CD14-positive monocyte (primary cell): ENCODE measurements at regions not wholly inside any gene's neighbourhood (a gene's known extent, or its start where the extent isn't known, plus 50 kb on each side); places are given as distances from the start of the nearest gene placed in this dataset.

Experiments used
- DNase-seq, 3 donors: peaks; one replicate each; pipeline ENCODE4 v3.0.0-alpha.2; 2011 to 2022
- H2AFZ ChIP-seq: 2 replicates; pipeline ENCODE4 v1.6.0; 2012; ENCODE audit warnings: mild to moderate bottlenecking, low read depth, low read length, inconsistent platforms; ENCODE audit not compliant: insufficient read depth, poor library complexity, severe bottlenecking
- H3K27ac ChIP-seq, 2 donors: 1 replicate in 1 of 2; 2 replicates in 1 of 2; pipeline ENCODE4 v1.5.1; 2012 to 2013; ENCODE audit warnings: low read length in 2 of 2, control low read depth in 1 of 2, inconsistent platforms in 1 of 2, low read depth in 1 of 2, mild to moderate bottlenecking in 1 of 2
- H3K27me3 ChIP-seq, 2 donors: one replicate each; pipeline versions ENCODE4 v1.6.0 to v1.6.1; 2011 to 2013; ENCODE audit warnings: low read length in 2 of 2; ENCODE audit not compliant: control insufficient read depth in 2 of 2, insufficient read depth in 2 of 2
- H3K36me3 ChIP-seq, 2 donors: replicated peaks in 1 of 2; 1 replicate in 1 of 2; 2 replicates in 1 of 2; pipeline versions ENCODE4 v1.5.1 to v1.6.1; 2012 to 2013; ENCODE audit warnings: low read length in 2 of 2, control low read depth in 1 of 2, inconsistent platforms in 1 of 2, mild to moderate bottlenecking in 1 of 2; ENCODE audit not compliant: insufficient read depth in 2 of 2, control insufficient read depth in 1 of 2
- H3K4me1 ChIP-seq, 2 donors: 1 replicate in 1 of 2; 2 replicates in 1 of 2; pipeline versions ENCODE4 v1.5.1 to v1.6.1; 2012 to 2013; ENCODE audit warnings: low read length in 2 of 2, control low read depth in 1 of 2, inconsistent platforms in 1 of 2, mild to moderate bottlenecking in 1 of 2, moderate library complexity in 1 of 2; ENCODE audit not compliant: insufficient read depth in 2 of 2, control insufficient read depth in 1 of 2
- H3K4me2 ChIP-seq: replicated peaks from 2 replicates; pipeline ENCODE3; 2012; ENCODE audit warnings: low read length, moderate library complexity, mild to moderate bottlenecking; ENCODE audit not compliant: poor library complexity, severe bottlenecking; ENCODE audit errors: extremely low read depth
- H3K4me3 ChIP-seq, 3 experiments: fragments of 200-600 bp in 1 of 3; sonication (generic) in 1 of 3; replicated peaks in 1 of 3; 1 replicate in 2 of 3; 2 replicates in 1 of 3; pipeline ENCODE4 v1.5.1; 2011 to 2013; ENCODE audit warnings: low read length in 3 of 3, mild to moderate bottlenecking in 3 of 3, control low read depth in 2 of 3, low read depth in 2 of 3, inconsistent platforms in 1 of 3, moderate library complexity in 1 of 3
- H3K79me2 ChIP-seq: 2 replicates; pipeline ENCODE4 v1.6.0; 2012; ENCODE audit warnings: mild to moderate bottlenecking, control low read depth, inconsistent platforms, low read length, moderate library complexity; ENCODE audit not compliant: insufficient read depth
- H3K9ac ChIP-seq: 2 replicates; pipeline ENCODE4 v1.6.0; 2017; ENCODE audit warnings: low read length, mild to moderate bottlenecking; ENCODE audit not compliant: insufficient read depth, poor library complexity, severe bottlenecking
- H3K9me3 ChIP-seq, 2 donors: replicated peaks in 1 of 2; 1 replicate in 1 of 2; 2 replicates in 1 of 2; pipeline versions ENCODE4 v1.5.1 to v1.6.1; 2012 to 2013; ENCODE audit warnings: low read length in 2 of 2, control low read depth in 1 of 2; ENCODE audit not compliant: control insufficient read depth in 1 of 2, insufficient read depth in 1 of 2
- H4K20me1 ChIP-seq: 2 replicates; pipeline ENCODE4 v1.6.0; 2012; ENCODE audit warnings: mild to moderate bottlenecking, low read length, control low read depth, moderate library complexity; ENCODE audit not compliant: insufficient read depth
- H3K27ac Mint-ChIP-seq, 7 donors: one replicate each; pipeline ENCODE4 v1.8.0; 2020; ENCODE audit warnings: mild to moderate bottlenecking in 7 of 7, mixed read lengths in 7 of 7, moderate library complexity in 6 of 7, inconsistent platforms in 2 of 7
- H3K27me3 Mint-ChIP-seq, 3 donors: one replicate each; pipeline ENCODE4 v1.8.0; 2021 to 2022; ENCODE audit warnings: low read depth in 3 of 3, mild to moderate bottlenecking in 3 of 3, mixed read lengths in 3 of 3, moderate library complexity in 3 of 3, inconsistent platforms in 1 of 3
- H3K36me3 Mint-ChIP-seq, 2 donors: one replicate each; pipeline ENCODE4 v1.8.0; 2020; ENCODE audit warnings: mixed read lengths in 2 of 2, inconsistent platforms in 1 of 2, mild to moderate bottlenecking in 1 of 2
- H3K4me1 Mint-ChIP-seq: one replicate; pipeline ENCODE4 v1.8.0; 2020; ENCODE audit warnings: mild to moderate bottlenecking, mixed read lengths
- H3K4me3 Mint-ChIP-seq, 2 donors: one replicate each; pipeline ENCODE4 v1.8.0; 2020; ENCODE audit warnings: mild to moderate bottlenecking in 2 of 2, mixed read lengths in 2 of 2, moderate library complexity in 1 of 2
- H3K9me3 Mint-ChIP-seq, 7 donors: one replicate each; pipeline ENCODE4 v1.8.0; 2020 to 2022; ENCODE audit warnings: mixed read lengths in 7 of 7, mild to moderate bottlenecking in 6 of 7, moderate library complexity in 6 of 7, inconsistent platforms in 2 of 7
- CTCF ChIP-seq: fragments of 200-600 bp; IDR thresholded peaks from one replicate; pipeline ENCODE4 v1.8.0; 2022; ENCODE audit warnings: antibody characterized with exemption, mild to moderate bottlenecking
- WGBS: methylation state at CpG from one replicate; pipeline ENCODE4 v1.1.5; 2013; ENCODE audit warnings: missing lambda C conversion rate; ENCODE audit not compliant: insufficient coverage; 5-methylcytosine and 5-hydroxymethylcytosine counted together
- intact Hi-C, 2 donors: fragments of 100-400 bp; cut with micrococcal nuclease; formaldehyde crosslinking; loops; one replicate each; pipeline versions ENCODE4 v1.15.0 to v1.15.1; 2023

GRCh38 chr2:145801210-145801609, 1281.3 kb upstream of the ZEB2 start:
- Mint-ChIP-seq H3K27me3 (peaks cover 0 to 1% (median 0%) of the 10 kb centered on the region in 3 donors), H3K36me3 (no peaks in the 10 kb centered on the region), H3K4me3 (no peak overlapping the region), H3K4me1 (no peaks in the 10 kb centered on the region), H3K27ac (no peak overlapping the region), H3K9me3 (peaks cover 0 to 4% (median 1%) of the 10 kb centered on the region in 7 donors)
- H3K9me3 ChIP-seq: no peaks in the 10 kb centered on the region
- H3K4me1 ChIP-seq: no peaks in the 10 kb centered on the region
- no peak overlapping the region for H3K9ac ChIP-seq
- DNase-seq: no peak
- intact Hi-C loops: no loop called here
- H3K4me2 ChIP-seq: no peak overlapping the region
- no peaks in the 10 kb centered on the region for H3K79me2 ChIP-seq
- 100% methylated on average over 1 of the region's 1 CpG for WGBS
- H3K36me3 ChIP-seq: no peaks in the 10 kb centered on the region
- H4K20me1 ChIP-seq: no peaks in the 10 kb centered on the region
- no peak overlapping the region for H2AFZ ChIP-seq
- no peak for TF ChIP-seq CTCF
- H3K27me3 ChIP-seq: no peaks in the 10 kb centered on the region
- no peak overlapping the region for H3K4me3 ChIP-seq
- no peak overlapping the region for H3K27ac ChIP-seq

- 90% methylated on average over 1 of the region's 6 CpGs for WGBS
- Mint-ChIP-seq H3K27ac (no peak overlapping the region), H3K4me1 (no peaks in the 10 kb centered on the region), H3K4me3 (no peak overlapping the region), H3K36me3 (no peaks in the 10 kb centered on the region), H3K9me3 (peaks cover 0 to 4% (median 1%) of the 10 kb centered on the region in 7 donors), H3K27me3 (peaks cover 0 to 1% (median 0%) of the 10 kb centered on the region in 3 donors)
- no peak overlapping the region for H2AFZ ChIP-seq
- no peak for TF ChIP-seq CTCF
- no peaks in the 10 kb centered on the region for H3K79me2 ChIP-seq
- H3K9ac ChIP-seq: no peak overlapping the region
- no peak overlapping the region for H3K27ac ChIP-seq
- no peak overlapping the region for H3K4me3 ChIP-seq
- H3K36me3 ChIP-seq: no peaks in the 10 kb centered on the region
- intact Hi-C loops: no loop called here
- DNase-seq: no peak
- no peaks in the 10 kb centered on the region for H3K4me1 ChIP-seq
- no peaks in the 10 kb centered on the region for H4K20me1 ChIP-seq
- no peak overlapping the region for H3K4me2 ChIP-seq
- no peaks in the 10 kb centered on the region for H3K27me3 ChIP-seq
- H3K9me3 ChIP-seq: no peaks in the 10 kb centered on the region
These were observed 1280.5 kb upstream of the ZEB2 start for GRCh38 chr2:145800151-145801091.
